GM21423 (cell line): ENCODE measurements at regions not wholly inside any gene's neighbourhood (a gene's known extent, or its start where the extent isn't known, plus 50 kb on each side); places are given as distances from the start of the nearest gene placed in this dataset.
"Not testable (repeated sequence)": the region's sequence is repeated elsewhere in the genome, so short reads cannot be mapped to it uniquely, and the experiment has no call there.

Experiments
- ATAC-seq: cut with Tn5 transposase; IDR thresholded peaks from one replicate; pipeline ENCODE4 v1.9.1; 2021; ENCODE audit warnings: mild to moderate bottlenecking, moderate library complexity; ENCODE audit not compliant: unreplicated experiment

GRCh38 chr10:44279426-44280126, 105.3 kb downstream of the CXCL12 start:
- ATAC-seq = no peak

- ATAC-seq = no peak
Measured at GRCh38 chr10:44278837-44279324, 106.0 kb downstream of the CXCL12 start.

GRCh38 chr10:44268435-44268948, 116.4 kb downstream of the CXCL12 start:
- ATAC-seq = not testable (repeated sequence)

- ATAC-seq = no peak
Measured at GRCh38 chr10:44267007-44267406, 117.9 kb downstream of the CXCL12 start.

- no peak for ATAC-seq
Measured at GRCh38 chr10:44264244-44264643, 120.7 kb downstream of the CXCL12 start.

- no peak for ATAC-seq
Measured at GRCh38 chr10:44263771-44264170, 121.1 kb downstream of the CXCL12 start.

DNA sequence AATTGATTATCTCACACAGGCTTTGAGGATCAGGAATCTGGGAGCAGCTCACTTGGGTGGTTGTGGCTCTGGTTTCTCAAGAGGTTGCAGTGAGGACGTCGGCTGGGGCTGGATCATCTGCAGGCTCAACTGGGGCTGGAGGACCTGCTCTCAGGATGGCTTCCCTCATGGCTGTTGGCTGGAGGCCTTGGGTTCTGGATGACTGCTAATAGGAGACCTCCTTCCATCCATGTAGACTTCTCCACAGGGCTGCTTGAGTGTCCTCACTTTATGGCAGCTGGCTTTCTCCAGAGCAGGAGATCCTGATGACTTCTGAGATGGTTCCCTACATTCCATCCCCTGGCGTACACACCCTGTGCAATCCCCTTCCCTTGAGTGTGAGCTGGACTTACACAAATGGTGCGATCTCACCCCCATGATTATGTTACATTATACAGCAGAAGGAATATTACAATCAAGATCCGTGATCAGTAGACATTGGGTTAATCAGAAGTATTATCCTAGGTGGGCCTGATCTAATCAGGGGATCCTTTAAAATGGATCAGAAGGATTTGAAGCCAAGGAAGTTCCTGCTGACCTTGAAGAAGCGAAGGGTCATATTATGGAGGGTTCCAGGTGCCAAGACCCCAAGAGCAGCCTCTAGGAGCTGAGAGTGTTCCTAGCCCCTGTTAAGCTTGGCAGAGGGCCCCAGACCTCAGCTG, 122.2 kb downstream of the CXCL12 start:
- no peak for ATAC-seq

GRCh38 chr10:44261710-44262455, 123.0 kb downstream of the CXCL12 start:
- no peak for ATAC-seq

- no peak for ATAC-seq
Measured at GRCh38 chr10:44261296-44261695, 123.6 kb downstream of the CXCL12 start.

DNA sequence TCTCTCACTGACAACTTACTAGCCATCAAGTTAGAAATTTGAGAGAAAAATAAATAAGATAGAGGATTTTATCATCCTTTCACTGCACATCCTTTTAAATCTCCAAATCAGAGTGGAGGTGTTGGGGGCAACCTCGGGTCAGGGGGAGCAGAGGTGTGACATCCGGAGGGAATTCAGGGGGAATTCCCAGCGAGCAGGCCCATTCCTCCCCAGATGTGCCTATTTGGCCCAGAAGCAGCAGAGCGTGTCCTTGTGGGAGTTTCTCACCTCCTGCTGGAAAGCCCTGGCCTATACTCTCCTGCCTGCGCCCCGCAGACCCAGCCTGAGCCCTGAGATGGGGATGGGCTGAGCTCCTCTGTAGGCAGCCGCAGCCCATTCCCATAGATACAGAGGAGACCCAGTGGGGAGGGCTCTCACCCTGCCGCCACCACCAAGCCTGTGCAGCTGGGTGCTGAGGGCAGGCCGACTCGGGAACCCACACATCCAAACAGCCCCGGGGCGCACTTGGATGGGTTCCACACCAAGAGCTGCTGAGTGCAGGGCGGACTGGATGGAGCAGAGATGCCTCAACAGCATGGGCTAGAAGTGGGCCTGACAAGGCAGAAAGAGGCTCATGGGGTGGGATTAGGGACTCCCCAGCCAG, 124.5 kb downstream of the CXCL12 start:
- ATAC-seq = no peak

GRCh38 chr10:44259090-44259874, 125.6 kb downstream of the CXCL12 start:
- ATAC-seq = no peak

- no peak for ATAC-seq
Measured at GRCh38 chr10:44258460-44259089, 126.3 kb downstream of the CXCL12 start.

- no peak for ATAC-seq
Measured at GRCh38 chr10:44258019-44258418, 126.9 kb downstream of the CXCL12 start.

- ATAC-seq = no peak
Measured at GRCh38 chr10:44253769-44254462, 131.0 kb downstream of the CXCL12 start.

DNA sequence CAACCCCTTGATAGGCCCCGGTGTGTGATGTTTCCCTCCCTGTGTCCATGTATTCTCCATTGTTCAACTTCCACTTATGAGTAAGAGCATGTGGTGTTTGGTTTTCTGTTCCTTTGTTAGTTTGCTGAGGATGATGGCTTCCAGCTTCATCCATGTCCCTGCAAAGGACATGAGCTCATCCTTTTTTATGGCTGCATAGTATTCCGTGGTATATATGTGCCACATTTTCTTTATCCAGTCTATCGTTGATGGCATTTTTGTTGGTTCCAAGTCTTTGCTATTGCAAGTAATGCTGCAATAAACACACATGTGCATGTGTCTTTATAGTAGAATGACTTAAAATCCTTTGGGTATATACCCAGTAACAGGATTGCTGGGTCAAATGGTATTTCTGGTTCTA, 132.3 kb downstream of the CXCL12 start:
- not testable (repeated sequence) for ATAC-seq

- not testable (repeated sequence) for ATAC-seq
Measured at GRCh38 chr10:44249933-44250332, 135.0 kb downstream of the CXCL12 start.

DNA sequence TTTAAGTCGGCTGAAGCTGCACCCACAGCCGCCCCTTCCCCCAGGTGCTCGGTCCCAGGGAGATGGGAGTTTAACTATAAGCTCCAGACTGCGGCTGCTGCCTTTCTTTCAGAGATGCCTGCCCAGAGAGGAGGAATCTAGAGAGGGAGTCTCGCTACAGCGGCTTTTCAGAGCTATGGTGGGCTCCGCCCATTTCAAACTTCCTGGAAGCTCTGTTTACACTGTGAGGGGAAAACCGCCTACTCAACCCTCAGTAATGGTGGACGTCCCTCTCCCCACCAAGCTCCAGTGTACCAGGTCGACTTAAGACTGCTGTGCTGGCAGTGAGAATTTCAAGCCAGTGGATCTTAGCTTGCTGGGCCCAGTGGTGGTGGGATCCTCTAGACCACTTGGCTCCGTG, 135.4 kb downstream of the CXCL12 start:
- no peak for ATAC-seq

- ATAC-seq = not testable (repeated sequence)
Measured at GRCh38 chr10:44246700-44247099, 138.2 kb downstream of the CXCL12 start.

- ATAC-seq = not testable (repeated sequence)
Measured at GRCh38 chr10:44246287-44246686, 138.6 kb downstream of the CXCL12 start.
